Ishikawa (cell line): ENCODE measurements at regions not wholly inside any gene's neighbourhood (a gene's known extent, or its start where the extent isn't known, plus 50 kb on each side); places are given as distances from the start of the nearest gene placed in this dataset.

Experiments used
- CEBPB ChIP-seq: IDR thresholded peaks from 2 replicates; pipeline ENCODE4 v1.6.1; 2012
- CREB1 ChIP-seq: IDR thresholded peaks from 2 replicates; pipeline ENCODE4 v1.6.1; 2012; ENCODE audit warnings: low read depth
- EGR1 ChIP-seq: IDR thresholded peaks from 2 replicates; pipeline ENCODE4 v1.6.1; 2012
- EP300 ChIP-seq: IDR thresholded peaks from 2 replicates; pipeline ENCODE4 v1.6.1; 2012; ENCODE audit warnings: borderline replicate concordance
- FOXM1 ChIP-seq: IDR thresholded peaks from 2 replicates; pipeline ENCODE4 v1.6.1; 2012; ENCODE audit warnings: low read depth, borderline replicate concordance
- MAX ChIP-seq: IDR thresholded peaks from 2 replicates; pipeline ENCODE4 v1.6.1; 2012
- NFIC ChIP-seq: IDR thresholded peaks from 2 replicates; pipeline ENCODE4 v1.6.1; 2012
- RAD21 ChIP-seq: IDR thresholded peaks from 2 replicates; pipeline ENCODE4 v1.6.1; 2012; ENCODE audit warnings: low read depth
- REST ChIP-seq: IDR thresholded peaks from 2 replicates; pipeline ENCODE4 v1.6.1; 2012; ENCODE audit warnings: low read depth, mild to moderate bottlenecking
- TAF1 ChIP-seq: IDR thresholded peaks from 2 replicates; pipeline ENCODE4 v1.6.1; 2012; ENCODE audit warnings: low read depth, mild to moderate bottlenecking
- TCF12 ChIP-seq: IDR thresholded peaks from 2 replicates; pipeline ENCODE4 v1.6.1; 2012; ENCODE audit warnings: low read depth
- TEAD4 ChIP-seq: IDR thresholded peaks from 2 replicates; pipeline ENCODE4 v1.6.1; 2012
- USF1 ChIP-seq: IDR thresholded peaks from 2 replicates; pipeline ENCODE4 v1.6.1; 2012
- YY1 ChIP-seq: IDR thresholded peaks from 2 replicates; pipeline ENCODE4 v1.6.1; 2012; ENCODE audit warnings: low read depth
- ZBTB7A ChIP-seq: IDR thresholded peaks from 2 replicates; pipeline ENCODE4 v1.6.1; 2012; ENCODE audit warnings: low read depth

GRCh38 chr18:46222710-46223360 is 118.7 kb downstream of the HAUS1 start:
- no peak for TF ChIP-seq YY1
- TF ChIP-seq CEBPB = no peak
- TF ChIP-seq RAD21 = no peak
- no peak for TF ChIP-seq EP300
- TF ChIP-seq EGR1 = no peak
- no peak for TF ChIP-seq ZBTB7A
- TF ChIP-seq MAX = no peak
- TF ChIP-seq TCF12 = no peak
- TF ChIP-seq FOXM1 = no peak
- no peak for TF ChIP-seq NFIC

- no peak for TF ChIP-seq FOXM1
- no peak for TF ChIP-seq USF1
- TF ChIP-seq YY1 = no peak
- TF ChIP-seq MAX = no peak
- no peak for TF ChIP-seq CREB1
- TF ChIP-seq ZBTB7A = no peak
- TF ChIP-seq RAD21 = no peak
- TF ChIP-seq EGR1 = no peak
- TF ChIP-seq TAF1 = no peak
- no peak for TF ChIP-seq TEAD4
- TF ChIP-seq TCF12 = no peak
- no peak for TF ChIP-seq EP300
- no peak for TF ChIP-seq NFIC
- no peak for TF ChIP-seq REST
These were observed 120.1 kb downstream of the HAUS1 start for GRCh38 chr18:46224181-46224775.

- no peak for TF ChIP-seq EP300
- TF ChIP-seq USF1 = no peak
- TF ChIP-seq NFIC = no peak
- no peak for TF ChIP-seq TCF12
- TF ChIP-seq REST = no peak
These were observed 122.3 kb downstream of the HAUS1 start for GRCh38 chr18:46226461-46226860.

GRCh38 chr18:46236156-46236555 is 132.0 kb downstream of the HAUS1 start:
- TF ChIP-seq TAF1 = no peak
- no peak for TF ChIP-seq YY1
- TF ChIP-seq MAX = no peak

GRCh38 chr18:46237891-46238290 is 133.7 kb downstream of the HAUS1 start:
- TF ChIP-seq NFIC (no peak), RAD21 (no peak), REST (no peak), EP300 (no peak), FOXM1 (no peak), TAF1 (no peak), ZBTB7A (no peak), TEAD4 (no peak), YY1 (no peak)
